PC-3 (cell line): ENCODE measurements at regions not wholly inside any gene's neighbourhood (a gene's known extent, or its start where the extent isn't known, plus 50 kb on each side); places are given as distances from the start of the nearest gene placed in this dataset.

Experiments
- ATAC-seq: fragments of 200-7000 bp; cut with Tn5 transposase; 2 replicates; pipeline ENCODE4 v1.9.1; 2020; ENCODE audit warnings: mild to moderate bottlenecking, moderate library complexity
- BruUV-seq: library from RNA; stranded (reverse); fragments of 400-500 nt; replicated peaks from 2 replicates; lab custom pipeline; 2021; lab: Mats Ljungman, UMichigan
- CTCF ChIA-PET: fragments of 300-600 bp; sonication (Branson Sonifier 250); formaldehyde crosslinking; loops from one replicate; lab custom pipeline; 2022; ENCODE audit warnings: antibody characterized with exemption; lab: Charles Lee
- POLR2A ChIA-PET: fragments of 300-600 bp; sonication (Branson Sonifier 250); formaldehyde crosslinking; loops from one replicate; lab custom pipeline; 2022; ENCODE audit warnings: antibody characterized with exemption; ENCODE audit not compliant: unreplicated experiment; lab: Charles Lee
- DNase-seq: peaks from one replicate; pipeline ENCODE4 v3.0.0-alpha.2; 2015
- H2AFZ ChIP-seq: fragments of 300-600 bp; sonication (generic); 2 replicates; pipeline ENCODE4 v1.6.0; 2016; ENCODE audit warnings: antibody characterized with exemption, low read length
- H3F3A ChIP-seq: fragments of 300-600 bp; sonication (generic); one replicate; pipeline ENCODE4 v1.6.0; 2017; ENCODE audit warnings: antibody characterized with exemption, low read length, control low read depth, mild to moderate bottlenecking; ENCODE audit not compliant: unreplicated experiment
- H3K27ac ChIP-seq: fragments of 300-600 bp; sonication (generic); 2 replicates; pipeline ENCODE4 v1.5.1; 2016; ENCODE audit warnings: mild to moderate bottlenecking, low read length
- H3K27me3 ChIP-seq: fragments of 300-600 bp; sonication (generic); 2 replicates; pipeline ENCODE4 v1.6.1; 2016; ENCODE audit warnings: low read length, mixed read lengths
- H3K36me3 ChIP-seq: fragments of 300-600 bp; sonication (generic); 2 replicates; pipeline ENCODE4 v1.6.1; 2016; ENCODE audit warnings: low read depth, mixed run types, low read length, mixed read lengths
- H3K4me1 ChIP-seq: fragments of 300-600 bp; sonication (generic); 2 replicates; pipeline ENCODE4 v1.5.1; 2016; ENCODE audit warnings: low read length; ENCODE audit not compliant: insufficient read depth
- H3K4me2 ChIP-seq: fragments of 300-600 bp; sonication (generic); 2 replicates; pipeline ENCODE4 v1.6.0; 2016; ENCODE audit warnings: low read length
- H3K4me3 ChIP-seq: fragments of 300-600 bp; sonication (generic); 2 replicates; pipeline ENCODE4 v1.5.1; 2016; ENCODE audit warnings: mild to moderate bottlenecking, low read length, mixed read lengths
- H3K79me2 ChIP-seq: fragments of 300-600 bp; sonication (generic); 2 replicates; pipeline ENCODE4 v1.6.1; 2017; ENCODE audit warnings: low read length, mixed read lengths
- H3K9ac ChIP-seq: fragments of 300-600 bp; sonication (generic); 2 replicates; pipeline ENCODE4 v1.6.0; 2016; ENCODE audit warnings: mild to moderate bottlenecking, low read length
- H3K9me2 ChIP-seq: fragments of 300-600 bp; sonication (generic); replicated peaks from 2 replicates; pipeline ENCODE4 v1.6.1; 2016; ENCODE audit warnings: mixed run types, low read length, mixed read lengths
- H3K9me3 ChIP-seq: fragments of 300-600 bp; sonication (generic); 2 replicates; pipeline ENCODE4 v1.6.1; 2016; ENCODE audit warnings: low read length, mixed read lengths
- H4K20me1 ChIP-seq: fragments of 300-600 bp; sonication (generic); 2 replicates; pipeline ENCODE4 v1.6.1; 2016; ENCODE audit warnings: low read length, mixed read lengths
- CTCF ChIP-seq: fragments of 300-600 bp; sonication (generic); conservative IDR thresholded peaks from 2 replicates; pipeline ENCODE4 v1.5.1; 2017; ENCODE audit warnings: antibody characterized with exemption, low read depth, mild to moderate bottlenecking, low read length
- EZH2 ChIP-seq: fragments of 300-600 bp; sonication (generic); IDR thresholded peaks from one replicate; pipeline ENCODE4 v1.6.1; 2017; ENCODE audit warnings: antibody characterized with exemption, mild to moderate bottlenecking, low read length; ENCODE audit not compliant: unreplicated experiment
- EZH2phosphoT487 ChIP-seq: fragments of 300-600 bp; sonication (generic); IDR thresholded peaks from 2 replicates; pipeline ENCODE4 v1.6.1; 2018; ENCODE audit warnings: mild to moderate bottlenecking, antibody characterized with exemption, low read length, borderline replicate concordance
- intact Hi-C: fragments of 100-400 bp; cut with micrococcal nuclease; formaldehyde crosslinking; loops from 2 replicates; pipeline ENCODE4 v1.9.0; 2023

GRCh38 chr1:173266841-173267240, 59.7 kb upstream of the TNFSF4 start:
- no peak for TF ChIP-seq CTCF
- TF ChIP-seq EZH2phosphoT487, result no peak
- TF ChIP-seq EZH2, result no peak
- no peak overlapping the region for H3K4me3 ChIP-seq
- no peaks in the 10 kb centered on the region for H3K9me2 ChIP-seq
- no peaks in the 10 kb centered on the region for H3K9me3 ChIP-seq
- intact Hi-C loops, result loop anchor here (10.0 kb wide), 1 partner anchor 448 kb away; the partner anchor contains the start of gene KLHL20
- DNase-seq (peak; percentile 48), ATAC-seq (no peak)
- CTCF ChIA-PET, result no interaction called here
- peaks cover 46% of the 10 kb centered on the region for H3K4me1 ChIP-seq
- peak overlapping the region; percentile 14 for H3K4me2 ChIP-seq
- H3K79me2 ChIP-seq, result no peaks in the 10 kb centered on the region
- H3F3A ChIP-seq, result no peaks in the 10 kb centered on the region
- H3K9ac ChIP-seq, result no peak overlapping the region
- no TSS peak for BruUV-seq
- no peaks in the 10 kb centered on the region for H4K20me1 ChIP-seq
- H3K27ac ChIP-seq, result peak overlapping the region; percentile 15
- H2AFZ ChIP-seq, result no peak overlapping the region
- POLR2A ChIA-PET, result no interaction called here
- no peaks in the 10 kb centered on the region for H3K36me3 ChIP-seq
- H3K27me3 ChIP-seq, result no peaks in the 10 kb centered on the region

GRCh38 chr1:173267453-173267945, 60.4 kb upstream of the TNFSF4 start:
- Histone ChIP-seq H3K27ac (peak overlapping the region; percentile 15), H3K9me3 (no peaks in the 10 kb centered on the region), H3K36me3 (no peaks in the 10 kb centered on the region), H3K4me1 (peaks cover 46% of the 10 kb centered on the region), H3K9ac (no peak overlapping the region), H3K27me3 (no peaks in the 10 kb centered on the region), H3K4me3 (no peak overlapping the region), H3K4me2 (peak overlapping the region; percentile 14), H3K79me2 (no peaks in the 10 kb centered on the region), H2AFZ (peak overlapping the region; percentile 7; the same call in 1 of the 2 replicates), H4K20me1 (no peaks in the 10 kb centered on the region), H3F3A (no peaks in the 10 kb centered on the region), H3K9me2 (no peaks in the 10 kb centered on the region)
- DNase-seq (peak; percentile 95), ATAC-seq (peak; percentile 68)
- TF ChIP-seq EZH2 (no peak), CTCF (no peak), EZH2phosphoT487 (no peak)
- CTCF ChIA-PET, result interaction anchor here (0.6 to 0.7 kb wide), 3 partner anchors 12 to 240 kb away, joined by 3 read pairs; no protein-coding TSS in a partner anchor
- intact Hi-C loops, result loop anchor here (10.0 kb wide), 1 partner anchor 447 kb away; the partner anchor contains the start of gene KLHL20
- no TSS peak for BruUV-seq
- POLR2A ChIA-PET, result no interaction called here

- H3K27ac ChIP-seq, result peak overlapping the region; percentile 15; the same call in 1 of the 2 replicates
Measured at GRCh38 chr1:173268261-173268660, 61.1 kb upstream of the TNFSF4 start.

More at GRCh38 chr1:173268261-173268660, 61.1 kb upstream of the TNFSF4 start:
- H3K4me1 ChIP-seq, result peaks cover 46% of the 10 kb centered on the region
- DNase-seq (no peak), ATAC-seq (no peak)
- POLR2A ChIA-PET, result no interaction called here
- no peaks in the 10 kb centered on the region for H3F3A ChIP-seq
- no peak overlapping the region for H2AFZ ChIP-seq
- H3K4me2 ChIP-seq, result peak overlapping the region; percentile 14
- intact Hi-C loops, result loop anchor here (2.0 to 10.0 kb wide), 3 partner anchors 73 to 447 kb away; partner anchors contain the start of gene KLHL20
- H3K4me3 ChIP-seq, result no peak overlapping the region
- no peaks in the 10 kb centered on the region for H3K27me3 ChIP-seq
- H3K36me3 ChIP-seq, result no peaks in the 10 kb centered on the region
- H3K9me3 ChIP-seq, result no peaks in the 10 kb centered on the region
- no peak overlapping the region for H3K9ac ChIP-seq
- H3K79me2 ChIP-seq, result no peaks in the 10 kb centered on the region
- no peaks in the 10 kb centered on the region for H3K9me2 ChIP-seq
- no TSS peak for BruUV-seq
- CTCF ChIA-PET, result no interaction called here
- no peaks in the 10 kb centered on the region for H4K20me1 ChIP-seq
- TF ChIP-seq EZH2phosphoT487 (no peak), CTCF (0 out of 2 replicates have a peak, but pooled peaks have one; percentile 10), EZH2 (no peak)
